GM12878 (cell line): ENCODE measurements at regions not wholly inside any gene's neighbourhood (a gene's known extent, or its start where the extent isn't known, plus 50 kb on each side); places are given as distances from the start of the nearest gene placed in this dataset.

ENCODE experiments used
- ATAC-seq: fragments of 200-7000 bp; cut with Tn5 transposase; 3 replicates; pipeline ENCODE4 v1.9.1; 2020; ENCODE audit warnings: mild to moderate bottlenecking, moderate library complexity
- BruUV-seq: library from RNA; stranded (reverse); fragments of 400-500 nt; replicated peaks from 2 replicates; lab custom pipeline; 2021; lab: Mats Ljungman, UMichigan
- CTCF ChIA-PET: fragments of 300-600 bp; sonication (Branson Sonifier 250); formaldehyde crosslinking; extraction: SDS; loops from one replicate; lab custom pipeline; 2021; ENCODE audit warnings: inconsistent platforms; lab: Yijun Ruan, JAX
- POLR2A ChIA-PET: fragments of 350-600 bp; formaldehyde crosslinking; extraction: SDS; loops from one replicate; lab custom pipeline; 2021; ENCODE audit warnings: inconsistent platforms; lab: Charles Lee
- RAD21 ChIA-PET: fragments of 300-600 bp; sonication (Branson Sonifier 250); formaldehyde crosslinking; loops from one replicate; lab custom pipeline; 2023; ENCODE audit warnings: antibody characterized with exemption; ENCODE audit not compliant: unreplicated experiment; lab: Charles Lee
- SMC1A ChIA-PET: fragments of 300-600 bp; sonication (Branson Sonifier 250); formaldehyde crosslinking; loops from one replicate; lab custom pipeline; 2023; ENCODE audit not compliant: unreplicated experiment, uncharacterized antibody; lab: Charles Lee
- DNase-seq: peaks from one replicate; pipeline ENCODE4 v3.0.0-alpha.2; 2011; ENCODE audit warnings: low read depth, low spot score
- FAIRE-seq: peaks from 3 replicates; lab custom pipeline; 2011; peaks lifted over from hg19 to GRCh38; lab: Jason Lieb, UNC
- H2AFZ ChIP-seq: 2 replicates; pipeline ENCODE4 v1.6.0; 2011; ENCODE audit warnings: low read depth, low read length, control low read depth; ENCODE audit not compliant: control insufficient read depth
- H3K27ac ChIP-seq: 2 replicates; pipeline ENCODE4 v1.5.1; 2011; ENCODE audit warnings: control low read depth; ENCODE audit not compliant: control insufficient read depth, insufficient read depth
- H3K27me3 ChIP-seq, 2 experiments: replicated peaks in 1 of 2; 2 replicates each; pipeline versions ENCODE4 v1.6.0 to v1.6.1; 2011; ENCODE audit warnings: low read length in 1 of 2; ENCODE audit not compliant: control insufficient read depth in 2 of 2, insufficient read depth in 2 of 2
- H3K36me3 ChIP-seq, 2 experiments: 2 replicates each; pipeline ENCODE4 v1.5.1; 2011; ENCODE audit warnings: low read length in 1 of 2; ENCODE audit not compliant: control insufficient read depth in 2 of 2, insufficient read depth in 2 of 2
- H3K4me1 ChIP-seq: 2 replicates; pipeline ENCODE4 v1.6.1; 2011; ENCODE audit warnings: mild to moderate bottlenecking, low read length, moderate library complexity, mixed read lengths; ENCODE audit not compliant: control insufficient read depth, insufficient read depth
- H3K4me2 ChIP-seq: 2 replicates; pipeline ENCODE4 v1.6.0; 2011; ENCODE audit warnings: control low read depth; ENCODE audit not compliant: control insufficient read depth, insufficient read depth
- H3K4me3 ChIP-seq: fragments of 200-600 bp; sonication (generic); 2 replicates; pipeline ENCODE4 v1.5.1; 2016
- H3K79me2 ChIP-seq: 2 replicates; pipeline ENCODE4 v1.6.0; 2011; ENCODE audit warnings: low read length; ENCODE audit not compliant: control insufficient read depth, insufficient read depth
- H3K9ac ChIP-seq: 2 replicates; pipeline ENCODE4 v1.8.0; 2011; ENCODE audit warnings: low read length, control low read depth, mixed read lengths; ENCODE audit not compliant: control insufficient read depth, insufficient read depth
- H3K9me3 ChIP-seq: replicated peaks from 3 replicates; pipeline ENCODE4 v1.5.1; 2011; ENCODE audit warnings: mild to moderate bottlenecking, low read length; ENCODE audit not compliant: control insufficient read depth, insufficient read depth
- H4K20me1 ChIP-seq: 2 replicates; pipeline ENCODE4 v1.6.0; 2011; ENCODE audit not compliant: control insufficient read depth, insufficient read depth
- FOXK2 ChIP-seq: fragments of 450-650 bp; IDR thresholded peaks from 2 replicates; pipeline ENCODE4 v1.6.1; 2017; ENCODE audit warnings: mild to moderate bottlenecking, moderate library complexity
- SMC3 ChIP-seq: IDR thresholded peaks from 2 replicates; pipeline ENCODE4 v1.6.1; 2011; ENCODE audit warnings: low read length, improper control_type of control experiment, borderline replicate concordance
- TAF1 ChIP-seq: IDR thresholded peaks from 2 replicates; pipeline ENCODE4 v1.6.1; 2011; ENCODE audit warnings: mild to moderate bottlenecking, low read depth, low read length, borderline replicate concordance
- TCF7 ChIP-seq: IDR thresholded peaks from 2 replicates; pipeline ENCODE4 v1.6.1; 2014; ENCODE audit warnings: antibody characterized with exemption, borderline replicate concordance
- ZSCAN29 ChIP-seq: fragments of 450-650 bp; IDR thresholded peaks from 2 replicates; pipeline ENCODE4 v1.6.1; 2017; ENCODE audit warnings: mild to moderate bottlenecking, moderate library complexity
- WGBS: methylation state at CpG from one replicate; pipeline ENCODE4 v1.1.6; 2016; ENCODE audit warnings: low lambda C conversion rate; ENCODE audit not compliant: insufficient replicate concordance, insufficient coverage; ENCODE audit errors: missing lambda C conversion rate; 5-methylcytosine and 5-hydroxymethylcytosine counted together
- in situ Hi-C: fragments of 300-500 bp; cut with MboI; formaldehyde crosslinking; loops from 9 replicates; pipeline ENCODE4 v1.14.3; 2018; ENCODE audit warnings: mixed read lengths
- intact Hi-C: fragments of 100-400 bp; cut with micrococcal nuclease; formaldehyde crosslinking; loops from one replicate; pipeline ENCODE4 v1.14.2; 2022; ENCODE audit not compliant: unreplicated experiment
- TF ChIP-seq, protein P1 (sequence below): fragments of 150-350 bp; IDR thresholded peaks from 2 replicates; pipeline ENCODE4 v1.6.1; 2014; ENCODE audit warnings: mild to moderate bottlenecking, low read depth, low read length

DNA sequence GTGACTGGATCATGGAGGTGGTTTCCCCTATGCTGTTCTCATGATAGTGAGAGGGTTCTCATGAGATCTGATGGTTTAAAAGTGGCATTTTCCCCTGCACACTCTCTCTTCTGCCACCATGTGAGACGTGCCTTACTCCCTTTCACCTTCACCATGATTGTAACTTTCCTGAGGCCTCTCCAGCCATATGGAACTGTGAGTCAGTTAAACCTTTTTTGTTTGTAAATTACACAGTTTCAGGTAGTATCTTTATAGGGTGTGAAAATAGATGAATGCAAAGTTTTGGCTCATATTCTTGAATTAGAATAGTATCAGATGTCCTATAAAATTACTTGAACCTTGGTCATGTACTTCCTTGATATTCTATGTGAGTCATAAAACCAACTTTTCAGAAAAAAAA is 252.1 kb upstream of the TMEM229A start:
- no peak overlapping the region for H2AFZ ChIP-seq
- no peak overlapping the region for H3K4me2 ChIP-seq
- no peak for FAIRE-seq
- 10% methylated on average over 1 of the region's 1 CpG for WGBS
- H3K27me3 ChIP-seq: no peaks in the 10 kb centered on the region
- no peaks in the 10 kb centered on the region for H3K9me3 ChIP-seq
- no peaks in the 10 kb centered on the region for H3K4me1 ChIP-seq
- H3K27ac ChIP-seq: no peak overlapping the region
- CTCF ChIA-PET: interaction anchor here (0.7 kb wide), 1 partner anchor 393 kb away, joined by 4 read pairs; no protein-coding TSS in a partner anchor
- POLR2A ChIA-PET: no interaction called here
- H3K79me2 ChIP-seq: no peaks in the 10 kb centered on the region
- no peak for ATAC-seq
- RAD21 ChIA-PET: no interaction called here
- TF ChIP-seq TCF7: no peak
- TF ChIP-seq TAF1: no peak
- no peak for TF ChIP-seq SMC3
- TF ChIP-seq, protein P1, sequence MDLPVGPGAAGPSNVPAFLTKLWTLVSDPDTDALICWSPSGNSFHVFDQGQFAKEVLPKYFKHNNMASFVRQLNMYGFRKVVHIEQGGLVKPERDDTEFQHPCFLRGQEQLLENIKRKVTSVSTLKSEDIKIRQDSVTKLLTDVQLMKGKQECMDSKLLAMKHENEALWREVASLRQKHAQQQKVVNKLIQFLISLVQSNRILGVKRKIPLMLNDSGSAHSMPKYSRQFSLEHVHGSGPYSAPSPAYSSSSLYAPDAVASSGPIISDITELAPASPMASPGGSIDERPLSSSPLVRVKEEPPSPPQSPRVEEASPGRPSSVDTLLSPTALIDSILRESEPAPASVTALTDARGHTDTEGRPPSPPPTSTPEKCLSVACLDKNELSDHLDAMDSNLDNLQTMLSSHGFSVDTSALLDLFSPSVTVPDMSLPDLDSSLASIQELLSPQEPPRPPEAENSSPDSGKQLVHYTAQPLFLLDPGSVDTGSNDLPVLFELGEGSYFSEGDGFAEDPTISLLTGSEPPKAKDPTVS: no peak
- TF ChIP-seq FOXK2: no peak
- no peak for TF ChIP-seq ZSCAN29
- no peak overlapping the region for H3K9ac ChIP-seq
- no peaks in the 10 kb centered on the region for H3K36me3 ChIP-seq
- no peaks in the 10 kb centered on the region for H4K20me1 ChIP-seq
- DNase-seq: no peak
- in situ Hi-C loops (no loop called here), intact Hi-C loops (no loop called here)
- H3K4me3 ChIP-seq: no peak overlapping the region
- SMC1A ChIA-PET: interaction anchor here (0.7 kb wide), 1 partner anchor 32 kb away, joined by 4 read pairs; no protein-coding TSS in a partner anchor
- no TSS peak for BruUV-seq
